Aorta (tissue), 5 donors: ENCODE measurements at regions not wholly inside any gene's neighbourhood (a gene's known extent, or its start where the extent isn't known, plus 50 kb on each side); places are given as distances from the start of the nearest gene placed in this dataset.

Experiments used
- ATAC-seq: fragments of 200-7000 bp; cut with Tn5 transposase; one replicate; pipeline ENCODE4 v1.9.1; 2022; ENCODE audit warnings: moderate library complexity; ENCODE audit not compliant: low FRiP score
- DNase-seq, 2 donors: peaks; one replicate each; pipeline ENCODE4 v3.0.0-alpha.2; 2020
- H3K27ac ChIP-seq, 2 donors: one replicate each; pipeline ENCODE4 v1.5.1; 2013; ENCODE audit warnings: low read length in 2 of 2, mild to moderate bottlenecking in 2 of 2, moderate library complexity in 2 of 2, control low read depth in 1 of 2, inconsistent platforms in 1 of 2, low read depth in 1 of 2
- H3K27me3 ChIP-seq, 2 donors: one replicate each; pipeline ENCODE4 v1.6.1; 2013; ENCODE audit warnings: control low read depth in 1 of 2, low read length in 1 of 2, mild to moderate bottlenecking in 1 of 2, moderate library complexity in 1 of 2; ENCODE audit not compliant: insufficient read depth in 2 of 2, control insufficient read depth in 1 of 2
- H3K36me3 ChIP-seq, 2 donors: one replicate each; pipeline ENCODE4 v1.6.1; 2013; ENCODE audit warnings: control low read depth in 1 of 2, low read length in 1 of 2, mild to moderate bottlenecking in 1 of 2; ENCODE audit not compliant: insufficient read depth in 2 of 2, control insufficient read depth in 1 of 2
- H3K4me1 ChIP-seq, 2 donors: one replicate each; pipeline ENCODE4 v1.6.1; 2013; ENCODE audit warnings: low read length in 2 of 2, control low read depth in 1 of 2, mild to moderate bottlenecking in 1 of 2, moderate library complexity in 1 of 2; ENCODE audit not compliant: insufficient read depth in 2 of 2, control insufficient read depth in 1 of 2
- H3K4me3 ChIP-seq, 2 donors: one replicate each; pipeline ENCODE4 v1.5.1; 2013; ENCODE audit warnings: low read length in 2 of 2, control low read depth in 1 of 2, mild to moderate bottlenecking in 1 of 2
- H3K9me3 ChIP-seq: one replicate; pipeline ENCODE4 v1.6.1; 2013; ENCODE audit warnings: mild to moderate bottlenecking, low read length; ENCODE audit not compliant: control insufficient read depth
- WGBS, 2 donors: extraction: QIAGEN DNeasy Blood & Tissue Kit; methylation state at CpG; one replicate each; pipeline ENCODE4 v1.1.7; 2013; 5-methylcytosine and 5-hydroxymethylcytosine counted together
- intact Hi-C, 2 donors: fragments of 100-400 bp; cut with DNase I; formaldehyde crosslinking; loops; one replicate each; pipeline versions ENCODE4 v1.14.2 to v1.15.0; 2022
- donor health status: healthy with polysubstance abuse.
- donor health status: Bipolar disorder and iron deficiency.
- donor health status: DM: no; HTN: no; CAD: no.
- donor health status: DM: no; HTN: no; CAD: no.
- donor health status: DM: yes; HTN: yes; CAD: no.

GRCh38 chr2:182558564-182558963 is 131.7 kb upstream of the PDE1A start:
- DNase-seq (no peak), ATAC-seq (no peak)
- intact Hi-C loops: no loop called here
- H3K4me1 ChIP-seq: no peaks in the 10 kb centered on the region
- H3K27me3 ChIP-seq: no peaks in the 10 kb centered on the region
- H3K27ac ChIP-seq: no peak overlapping the region
- 0 to 3% methylated on average over 1 of the region's 1 CpG for WGBS, 2 donors
- H3K4me3 ChIP-seq: no peak overlapping the region
- no peaks in the 10 kb centered on the region for H3K36me3 ChIP-seq
- no peaks in the 10 kb centered on the region for H3K9me3 ChIP-seq

GRCh38 chr2:182559623-182560022 is 132.8 kb upstream of the PDE1A start:
- intact Hi-C loops: no loop called here
- ATAC-seq: no peak
- Histone ChIP-seq H3K27me3 (no peaks in the 10 kb centered on the region), H3K4me3 (no peak overlapping the region), H3K9me3 (no peaks in the 10 kb centered on the region), H3K36me3 (no peaks in the 10 kb centered on the region), H3K4me1 (no peaks in the 10 kb centered on the region), H3K27ac (no peak overlapping the region)
- 90 to 91% methylated on average over 3 of the region's 3 CpGs for WGBS, 2 donors
- DNase-seq: no peak

GRCh38 chr2:182565911-182566567 is 139.2 kb upstream of the PDE1A start:
- H3K27ac ChIP-seq: no peak overlapping the region
- intact Hi-C loops: no loop called here
- WGBS, 2 donors: 87 to 94% methylated on average over 1 of the region's 1 CpG
- no peaks in the 10 kb centered on the region for H3K9me3 ChIP-seq
- H3K4me3 ChIP-seq: no peak overlapping the region
- no peaks in the 10 kb centered on the region for H3K4me1 ChIP-seq
- DNase-seq (no peak), ATAC-seq (no peak)
- H3K27me3 ChIP-seq: no peaks in the 10 kb centered on the region
- H3K36me3 ChIP-seq: no peaks in the 10 kb centered on the region

DNA sequence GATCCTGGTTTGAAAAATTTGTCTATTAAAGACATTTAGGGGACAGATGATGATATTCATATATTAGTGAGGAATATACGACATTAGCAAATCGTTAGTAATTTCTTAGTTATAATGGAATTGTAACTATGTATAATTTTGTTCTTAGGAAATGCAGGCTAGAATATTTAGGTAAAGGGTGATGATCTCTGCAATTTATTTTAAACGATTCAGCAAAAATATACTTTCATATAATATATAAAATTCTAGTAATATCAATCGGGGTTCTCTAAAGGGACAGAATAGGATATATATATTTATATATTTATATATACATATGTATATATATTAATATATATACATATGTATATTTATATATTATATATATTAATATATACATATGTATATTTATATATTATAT is 142.5 kb upstream of the DNAJC10 start:
- Histone ChIP-seq H3K4me1 (no peaks in the 10 kb centered on the region), H3K27ac (no peak overlapping the region), H3K27me3 (no peaks in the 10 kb centered on the region), H3K36me3 (no peaks in the 10 kb centered on the region), H3K4me3 (no peak overlapping the region), H3K9me3 (no peaks in the 10 kb centered on the region)
- intact Hi-C loops: no loop called here
- 97 to 98% methylated on average over 4 of the region's 4 CpGs for WGBS, 2 donors
- DNase-seq (no peak), ATAC-seq (no peak)

DNA sequence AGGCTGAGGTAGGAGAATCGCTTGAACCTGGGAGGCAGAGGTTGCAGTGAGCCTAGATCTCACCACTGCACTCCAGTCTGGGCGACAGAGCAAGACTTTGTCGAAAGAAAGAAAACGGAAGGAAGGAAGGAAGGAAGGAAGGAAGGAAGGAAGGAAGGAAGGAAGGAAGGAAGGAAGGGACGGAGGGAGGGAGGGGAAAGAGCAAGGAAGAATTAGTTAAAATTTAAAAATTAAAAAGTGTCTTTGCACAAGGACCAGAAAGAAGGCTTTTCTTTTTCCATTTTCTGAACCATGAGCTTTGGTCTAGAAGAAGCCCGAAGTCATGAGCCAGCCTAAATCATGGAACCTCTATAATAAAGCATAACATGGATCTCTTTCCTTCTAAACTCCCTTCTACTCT is 138.2 kb upstream of the DNAJC10 start:
- intact Hi-C loops: no loop called here

DNA sequence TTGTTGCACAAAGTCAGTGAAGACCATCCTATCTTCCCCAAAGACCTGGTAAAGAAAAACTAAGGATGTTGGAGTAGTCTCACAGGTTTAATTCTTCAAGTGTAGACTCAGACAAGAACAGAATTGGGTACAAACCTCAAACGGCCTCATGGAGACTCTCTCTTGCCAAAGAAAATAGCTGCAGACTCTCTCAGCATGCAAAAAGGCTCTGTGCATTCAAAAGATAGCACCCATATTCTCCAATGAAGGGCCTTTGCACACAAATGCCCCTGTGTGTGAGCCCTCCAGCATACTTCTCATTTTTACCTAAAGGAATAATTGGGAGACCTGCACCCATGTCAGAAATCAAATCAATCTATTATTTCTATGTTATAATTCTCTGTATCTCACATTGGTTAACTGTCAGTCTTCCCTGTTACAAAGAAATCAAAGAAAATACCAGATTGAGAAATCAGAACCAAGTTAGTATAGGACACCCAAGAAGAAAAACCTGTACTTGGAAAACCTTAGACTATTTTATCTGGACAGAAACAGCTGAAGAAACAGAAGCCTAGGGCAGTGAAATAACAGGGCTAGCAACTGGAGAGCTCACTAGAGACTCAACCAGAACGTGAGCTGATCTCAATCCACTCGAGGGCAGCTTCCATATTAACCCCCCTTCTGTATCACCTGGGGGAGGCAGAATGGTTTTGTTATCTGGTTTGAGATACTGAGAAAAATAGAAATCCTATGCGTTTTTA is 134.7 kb upstream of the DNAJC10 start:
- Histone ChIP-seq H3K4me3 (no peak overlapping the region), H3K9me3 (no peaks in the 10 kb centered on the region), H3K4me1 (no peaks in the 10 kb centered on the region), H3K36me3 (no peaks in the 10 kb centered on the region), H3K27me3 (no peaks in the 10 kb centered on the region), H3K27ac (no peak overlapping the region)
- ATAC-seq (no peak), DNase-seq (no peak)
- WGBS, 2 donors: 30 to 31% methylated on average over 4 of the region's 4 CpGs
- intact Hi-C loops: no loop called here

More for the DNA sequence above, 138.2 kb upstream of the DNAJC10 start:
- no peaks in the 10 kb centered on the region for H3K9me3 ChIP-seq
- H3K27me3 ChIP-seq: no peaks in the 10 kb centered on the region
- H3K4me3 ChIP-seq: no peak overlapping the region
- H3K36me3 ChIP-seq: no peaks in the 10 kb centered on the region
- H3K27ac ChIP-seq: no peak overlapping the region
- DNase-seq (no peak), ATAC-seq (no peak)
- H3K4me1 ChIP-seq: no peaks in the 10 kb centered on the region
- WGBS, 2 donors: 92 to 95% methylated on average over 6 of the region's 6 CpGs

- Histone ChIP-seq H3K9me3 (no peaks in the 10 kb centered on the region), H3K4me1 (no peaks in the 10 kb centered on the region), H3K27ac (no peak overlapping the region), H3K4me3 (no peak overlapping the region), H3K36me3 (no peaks in the 10 kb centered on the region), H3K27me3 (no peaks in the 10 kb centered on the region)
- DNase-seq: no peak
- intact Hi-C loops: no loop called here
- ATAC-seq: no peak
- WGBS, 2 donors: 92 to 94% methylated on average over 3 of the region's 3 CpGs
Observed at GRCh38 chr2:182584462-182584861, 131.6 kb upstream of the DNAJC10 start.

GRCh38 chr2:182585001-182585400 is 131.1 kb upstream of the DNAJC10 start:
- 88 to 91% methylated on average over 3 of the region's 3 CpGs for WGBS, 2 donors

DNA sequence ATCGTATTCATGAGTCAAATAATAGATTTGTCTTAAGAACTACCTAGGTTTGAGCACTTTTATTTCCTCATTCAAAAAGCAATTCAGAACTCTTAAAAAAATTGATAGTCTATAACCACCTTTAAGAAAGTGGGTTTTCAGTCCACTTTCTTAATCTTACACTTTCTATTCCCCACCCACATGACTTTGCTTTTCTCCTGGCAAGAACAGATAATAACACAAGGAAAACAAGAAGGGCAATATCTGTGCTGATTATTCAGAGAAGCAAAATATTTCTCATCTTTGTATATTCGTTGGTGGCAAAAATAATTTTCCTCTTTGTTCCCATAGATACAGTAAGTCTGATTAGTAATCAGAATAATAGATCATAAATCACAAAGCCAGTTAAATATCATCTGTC is 130.6 kb upstream of the DNAJC10 start:
- Histone ChIP-seq H3K27ac (no peak overlapping the region), H3K4me3 (no peak overlapping the region), H3K36me3 (no peaks in the 10 kb centered on the region), H3K27me3 (no peaks in the 10 kb centered on the region), H3K4me1 (no peaks in the 10 kb centered on the region), H3K9me3 (no peaks in the 10 kb centered on the region)
- no peak for ATAC-seq
- WGBS, 2 donors: 86 to 89% methylated on average over 2 of the region's 2 CpGs
- no peak for DNase-seq
- intact Hi-C loops: no loop called here

More at GRCh38 chr2:182585001-182585400, 131.1 kb upstream of the DNAJC10 start:
- H3K27ac ChIP-seq: no peak overlapping the region
- no peak overlapping the region for H3K4me3 ChIP-seq
- DNase-seq: no peak
- no peaks in the 10 kb centered on the region for H3K36me3 ChIP-seq
- ATAC-seq: no peak
- intact Hi-C loops: no loop called here
- no peaks in the 10 kb centered on the region for H3K4me1 ChIP-seq
- no peaks in the 10 kb centered on the region for H3K9me3 ChIP-seq
- no peaks in the 10 kb centered on the region for H3K27me3 ChIP-seq
